ENCODE measurements at regions not wholly inside any gene's neighbourhood (a gene's known extent, or its start where the extent isn't known, plus 50 kb on each side); places are given as distances from the start of the nearest gene placed in this dataset.

DNA sequence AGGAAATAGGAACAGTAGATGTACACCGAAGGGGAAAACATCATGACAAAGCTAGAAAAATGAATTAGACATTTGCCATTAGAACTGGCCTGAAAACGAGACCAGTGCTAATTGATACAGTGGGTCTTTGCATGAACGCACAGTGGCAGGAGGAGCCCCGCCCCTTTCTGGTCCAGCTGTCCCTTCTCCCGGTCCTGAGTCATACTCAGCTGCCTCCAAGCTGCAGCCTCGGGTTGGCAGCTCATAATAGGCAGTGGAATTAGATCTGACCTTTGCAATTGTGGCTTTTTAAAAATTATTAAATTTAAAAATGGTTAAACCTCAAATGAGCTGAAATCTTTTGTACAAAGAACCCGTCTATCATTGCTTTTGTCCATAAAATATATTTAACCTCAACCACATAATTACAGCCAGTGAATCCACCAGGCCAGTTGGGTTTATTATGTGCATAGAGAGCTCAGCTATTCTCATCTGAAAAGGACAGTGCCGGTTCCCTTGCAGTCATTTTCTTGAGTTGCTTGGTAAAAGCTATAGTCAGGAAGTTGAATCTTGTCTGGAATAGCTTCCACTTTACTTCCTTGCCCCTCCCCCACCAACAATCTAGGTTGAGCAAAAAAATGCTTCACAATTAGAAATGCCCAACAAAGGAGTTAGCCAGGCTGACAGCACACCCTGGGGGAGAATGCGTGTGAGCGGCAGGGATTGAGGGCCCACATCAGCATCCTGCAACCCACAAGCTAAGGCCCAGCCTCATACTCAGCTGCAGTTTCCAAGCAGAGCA lies 147.1 kb downstream of the BUB3 start:
- no peak for TF ChIP-seq POLR2A (IDR thresholded peaks at IDR 0.05)
- TF ChIP-seq, protein P1, sequence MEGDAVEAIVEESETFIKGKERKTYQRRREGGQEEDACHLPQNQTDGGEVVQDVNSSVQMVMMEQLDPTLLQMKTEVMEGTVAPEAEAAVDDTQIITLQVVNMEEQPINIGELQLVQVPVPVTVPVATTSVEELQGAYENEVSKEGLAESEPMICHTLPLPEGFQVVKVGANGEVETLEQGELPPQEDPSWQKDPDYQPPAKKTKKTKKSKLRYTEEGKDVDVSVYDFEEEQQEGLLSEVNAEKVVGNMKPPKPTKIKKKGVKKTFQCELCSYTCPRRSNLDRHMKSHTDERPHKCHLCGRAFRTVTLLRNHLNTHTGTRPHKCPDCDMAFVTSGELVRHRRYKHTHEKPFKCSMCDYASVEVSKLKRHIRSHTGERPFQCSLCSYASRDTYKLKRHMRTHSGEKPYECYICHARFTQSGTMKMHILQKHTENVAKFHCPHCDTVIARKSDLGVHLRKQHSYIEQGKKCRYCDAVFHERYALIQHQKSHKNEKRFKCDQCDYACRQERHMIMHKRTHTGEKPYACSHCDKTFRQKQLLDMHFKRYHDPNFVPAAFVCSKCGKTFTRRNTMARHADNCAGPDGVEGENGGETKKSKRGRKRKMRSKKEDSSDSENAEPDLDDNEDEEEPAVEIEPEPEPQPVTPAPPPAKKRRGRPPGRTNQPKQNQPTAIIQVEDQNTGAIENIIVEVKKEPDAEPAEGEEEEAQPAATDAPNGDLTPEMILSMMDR (IDR thresholded peaks at IDR 0.05): no peak

Measured in lower leg skin (tissue), 3 donors.